CD4-positive, CD25-positive, alpha-beta regulatory T cell (primary cell): ENCODE measurements at regions not wholly inside any gene's neighbourhood (a gene's known extent, or its start where the extent isn't known, plus 50 kb on each side); places are given as distances from the start of the nearest gene placed in this dataset.

ENCODE experiments used
- ATAC-seq, 2 donors: fragments of 150-1000 bp; cut with Tn5 transposase; one replicate each; pipeline ENCODE4 v1.10.0; 2021; ENCODE audit warnings: low read depth in 2 of 2, moderate number of reproducible peaks in 2 of 2, moderate library complexity in 1 of 2
- DNase-seq, 3 donors: peaks; one replicate each; pipeline versions ENCODE4 v3.0.0 to v3.0.0-alpha.2; 2012 to 2022; ENCODE audit warnings: mixed read lengths in 1 of 3
- H3K27ac ChIP-seq: one replicate; pipeline ENCODE4 v1.7.0; 2013; ENCODE audit warnings: mild to moderate bottlenecking, low read length; ENCODE audit not compliant: insufficient read depth, poor library complexity, severe bottlenecking
- H3K27me3 ChIP-seq: one replicate; pipeline ENCODE4 v1.7.0; 2013; ENCODE audit warnings: low read length; ENCODE audit not compliant: control insufficient read depth, insufficient read depth
- H3K36me3 ChIP-seq: one replicate; pipeline ENCODE4 v1.7.0; 2013; ENCODE audit warnings: mild to moderate bottlenecking, low read length, moderate library complexity; ENCODE audit not compliant: control insufficient read depth, insufficient read depth
- H3K4me1 ChIP-seq: 2 replicates; pipeline ENCODE4 v1.7.0; 2013; ENCODE audit warnings: mild to moderate bottlenecking, low read length; ENCODE audit not compliant: insufficient read depth, control insufficient read depth, poor library complexity, severe bottlenecking
- H3K4me3 ChIP-seq: one replicate; pipeline ENCODE4 v1.7.0; 2013; ENCODE audit warnings: low read depth, mild to moderate bottlenecking, low read length, moderate library complexity
- H3K9me3 ChIP-seq, 2 experiments: 1 replicate in 1 of 2; 2 replicates in 1 of 2; pipeline ENCODE4 v1.7.0; 2013; ENCODE audit warnings: low read length in 2 of 2, mild to moderate bottlenecking in 1 of 2, moderate library complexity in 1 of 2; ENCODE audit not compliant: control insufficient read depth in 2 of 2
- H3K27ac Mint-ChIP-seq, 3 donors: one replicate each; pipeline ENCODE4 v1.8.0; 2020 to 2022; ENCODE audit warnings: mild to moderate bottlenecking in 3 of 3, mixed read lengths in 3 of 3, moderate library complexity in 2 of 3
- H3K27me3 Mint-ChIP-seq: one replicate; pipeline ENCODE4 v1.8.0; 2022; ENCODE audit warnings: mild to moderate bottlenecking, mixed read lengths
- H3K36me3 Mint-ChIP-seq: one replicate; pipeline ENCODE4 v1.8.0; 2020; ENCODE audit warnings: mixed read lengths
- H3K4me1 Mint-ChIP-seq, 4 donors: one replicate each; pipeline ENCODE4 v1.8.0; 2020 to 2022; ENCODE audit warnings: mixed read lengths in 4 of 4, mild to moderate bottlenecking in 1 of 4
- H3K4me3 Mint-ChIP-seq, 4 donors: one replicate each; pipeline ENCODE4 v1.8.0; 2020 to 2022; ENCODE audit warnings: mild to moderate bottlenecking in 4 of 4, mixed read lengths in 4 of 4, moderate library complexity in 3 of 4
- H3K9me3 Mint-ChIP-seq, 7 donors: one replicate each; pipeline ENCODE4 v1.8.0; 2020 to 2022; ENCODE audit warnings: mixed read lengths in 7 of 7, mild to moderate bottlenecking in 3 of 7, moderate library complexity in 2 of 7

GRCh38 chr2:51807229-51807628 lies 775.3 kb upstream of the NRXN1 start:
- no peak overlapping the region for H3K4me3 Mint-ChIP-seq
- no peak overlapping the region for H3K27ac Mint-ChIP-seq
- DNase-seq (no peak), ATAC-seq (no peak)
- no peaks in the 10 kb centered on the region for H3K36me3 ChIP-seq
- H3K36me3 Mint-ChIP-seq: no peaks in the 10 kb centered on the region
- no peaks in the 10 kb centered on the region for H3K4me1 ChIP-seq
- no peaks in the 10 kb centered on the region for H3K4me1 Mint-ChIP-seq
- no peak overlapping the region for H3K27ac ChIP-seq
- no peak overlapping the region for H3K4me3 ChIP-seq
- H3K9me3 ChIP-seq: peaks cover 0 to 7% of the 10 kb centered on the region in 2 experiments
- peaks cover 2 to 19% (median 11%) of the 10 kb centered on the region in 7 donors for H3K9me3 Mint-ChIP-seq
- no peaks in the 10 kb centered on the region for H3K27me3 ChIP-seq
- no peaks in the 10 kb centered on the region for H3K27me3 Mint-ChIP-seq

- H3K4me1 ChIP-seq: no peaks in the 10 kb centered on the region
- peaks cover 0 to 1% (median 0%) of the 10 kb centered on the region in 4 donors for H3K4me1 Mint-ChIP-seq
- H3K4me3 ChIP-seq: no peak overlapping the region
- H3K9me3 ChIP-seq: peaks cover 1 to 10% of the 10 kb centered on the region in 2 experiments
- peaks cover 2 to 36% (median 5%) of the 10 kb centered on the region in 7 donors for H3K9me3 Mint-ChIP-seq
- no peak for ATAC-seq
- no peaks in the 10 kb centered on the region for H3K36me3 ChIP-seq
- H3K27ac Mint-ChIP-seq: no peak overlapping the region
- H3K27ac ChIP-seq: no peak overlapping the region
- no peaks in the 10 kb centered on the region for H3K36me3 Mint-ChIP-seq
- DNase-seq: no peak
- H3K27me3 Mint-ChIP-seq: no peaks in the 10 kb centered on the region
- no peak overlapping the region for H3K4me3 Mint-ChIP-seq
- H3K27me3 ChIP-seq: no peaks in the 10 kb centered on the region
Measured at GRCh38 chr2:51795248-51795888, 763.4 kb upstream of the NRXN1 start.

- H3K4me3 ChIP-seq: no peak overlapping the region
- Mint-ChIP-seq H3K27ac (no peak overlapping the region), H3K36me3 (no peaks in the 10 kb centered on the region), H3K9me3 (peaks cover 0 to 14% (median 11%) of the 10 kb centered on the region in 7 donors), H3K4me3 (no peak overlapping the region), H3K27me3 (no peaks in the 10 kb centered on the region), H3K4me1 (peaks cover 0 to 6% (median 0%) of the 10 kb centered on the region in 4 donors)
- no peaks in the 10 kb centered on the region for H3K36me3 ChIP-seq
- DNase-seq: no peak
- H3K27me3 ChIP-seq: no peaks in the 10 kb centered on the region
- ATAC-seq: no peak
- peaks cover 6 to 13% of the 10 kb centered on the region in 2 experiments for H3K9me3 ChIP-seq
- no peaks in the 10 kb centered on the region for H3K4me1 ChIP-seq
- H3K27ac ChIP-seq: no peak overlapping the region
Measured at GRCh38 chr2:51791496-51791895, 759.6 kb upstream of the NRXN1 start.

GRCh38 chr2:51790854-51791253 lies 758.9 kb upstream of the NRXN1 start:
- Mint-ChIP-seq H3K9me3 (peaks cover 0 to 13% (median 11%) of the 10 kb centered on the region in 7 donors), H3K4me3 (no peak overlapping the region), H3K36me3 (no peaks in the 10 kb centered on the region), H3K27me3 (no peaks in the 10 kb centered on the region), H3K27ac (no peak overlapping the region), H3K4me1 (peaks cover 0 to 6% (median 0%) of the 10 kb centered on the region in 4 donors)
- DNase-seq (no peak), ATAC-seq (no peak)
- H3K4me3 ChIP-seq: no peak overlapping the region
- H3K9me3 ChIP-seq: peaks cover 9 to 13% of the 10 kb centered on the region in 2 experiments
- no peaks in the 10 kb centered on the region for H3K36me3 ChIP-seq
- no peaks in the 10 kb centered on the region for H3K4me1 ChIP-seq
- H3K27me3 ChIP-seq: no peaks in the 10 kb centered on the region
- no peak overlapping the region for H3K27ac ChIP-seq

- Mint-ChIP-seq H3K4me3 (no peak overlapping the region), H3K27me3 (no peaks in the 10 kb centered on the region), H3K27ac (no peak overlapping the region), H3K36me3 (no peaks in the 10 kb centered on the region), H3K4me1 (peaks cover 0 to 6% (median 0%) of the 10 kb centered on the region in 4 donors), H3K9me3 (peaks cover 0 to 13% (median 6%) of the 10 kb centered on the region in 7 donors)
- Histone ChIP-seq H3K27ac (no peak overlapping the region), H3K9me3 (peaks cover 8 to 9% of the 10 kb centered on the region in 2 experiments), H3K4me3 (no peak overlapping the region), H3K4me1 (no peaks in the 10 kb centered on the region), H3K27me3 (no peaks in the 10 kb centered on the region), H3K36me3 (no peaks in the 10 kb centered on the region)
- ATAC-seq (no peak), DNase-seq (no peak)
Measured at GRCh38 chr2:51789918-51790317, 758.0 kb upstream of the NRXN1 start.

- no peak for DNase-seq
- no peak overlapping the region for H3K4me3 ChIP-seq
- ATAC-seq: no peak
- Mint-ChIP-seq H3K27ac (no peak overlapping the region), H3K36me3 (no peaks in the 10 kb centered on the region), H3K9me3 (peaks cover 0 to 8% (median 4%) of the 10 kb centered on the region in 7 donors), H3K4me1 (no peaks in the 10 kb centered on the region), H3K27me3 (no peaks in the 10 kb centered on the region), H3K4me3 (no peak overlapping the region)
- no peaks in the 10 kb centered on the region for H3K27me3 ChIP-seq
- H3K4me1 ChIP-seq: no peaks in the 10 kb centered on the region
- H3K36me3 ChIP-seq: no peaks in the 10 kb centered on the region
- peaks cover 3 to 6% of the 10 kb centered on the region in 2 experiments for H3K9me3 ChIP-seq
- H3K27ac ChIP-seq: no peak overlapping the region
Measured at GRCh38 chr2:51782921-51783765, 751.2 kb upstream of the NRXN1 start.

GRCh38 chr2:51781691-51782090 lies 749.8 kb upstream of the NRXN1 start:
- Histone ChIP-seq H3K27ac (no peak overlapping the region), H3K27me3 (no peaks in the 10 kb centered on the region), H3K4me3 (no peak overlapping the region), H3K9me3 (peaks cover 2 to 6% of the 10 kb centered on the region in 2 experiments), H3K36me3 (no peaks in the 10 kb centered on the region), H3K4me1 (no peaks in the 10 kb centered on the region)
- Mint-ChIP-seq H3K27ac (no peak overlapping the region), H3K9me3 (peaks cover 0 to 7% (median 5%) of the 10 kb centered on the region in 7 donors), H3K4me1 (no peaks in the 10 kb centered on the region), H3K36me3 (no peaks in the 10 kb centered on the region), H3K4me3 (no peak overlapping the region), H3K27me3 (no peaks in the 10 kb centered on the region)
- no peak for ATAC-seq
- DNase-seq: no peak
